NB4 (cell line): ENCODE measurements at regions not wholly inside any gene's neighbourhood (a gene's known extent, or its start where the extent isn't known, plus 50 kb on each side); places are given as distances from the start of the nearest gene placed in this dataset.

ENCODE experiments used
- MYC ChIP-seq: IDR thresholded peaks from 2 replicates; pipeline ENCODE4 v1.6.1; 2011; ENCODE audit warnings: low read depth, low read length
- POLR2A ChIP-seq: IDR thresholded peaks from 2 replicates; pipeline ENCODE4 v1.6.1; 2011; ENCODE audit warnings: mild to moderate bottlenecking; ENCODE audit not compliant: insufficient read length; ENCODE audit errors: extremely low read depth
- TF ChIP-seq, protein P1 (sequence below): IDR thresholded peaks from one replicate; pipeline ENCODE4 v1.5.1; 2012; ENCODE audit warnings: low read depth, low read length
- TF ChIP-seq, protein P2 (sequence below): IDR thresholded peaks from 2 replicates; pipeline ENCODE4 v1.6.1; 2011; ENCODE audit warnings: low read depth, low read length

DNA sequence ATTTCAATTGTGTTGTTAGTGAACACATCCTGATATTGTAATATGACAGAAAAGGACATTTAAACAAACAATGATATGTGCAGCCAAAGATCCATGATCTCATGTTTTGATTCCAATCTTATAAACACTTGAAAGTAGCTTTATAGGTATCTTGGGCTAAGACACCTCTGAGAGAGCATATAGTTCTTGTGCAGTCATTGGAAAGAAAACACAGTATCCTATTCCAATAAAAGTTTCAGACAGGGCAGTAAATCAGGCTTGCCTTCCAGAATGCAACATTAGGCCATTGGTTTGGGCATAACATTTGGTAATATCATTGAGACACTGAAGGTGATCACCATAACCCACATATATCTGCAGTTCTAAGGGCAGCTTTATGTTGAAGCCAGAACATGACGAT is 188.3 kb upstream of the HCCS start:
- TF ChIP-seq POLR2A = no peak
- TF ChIP-seq, protein P1, sequence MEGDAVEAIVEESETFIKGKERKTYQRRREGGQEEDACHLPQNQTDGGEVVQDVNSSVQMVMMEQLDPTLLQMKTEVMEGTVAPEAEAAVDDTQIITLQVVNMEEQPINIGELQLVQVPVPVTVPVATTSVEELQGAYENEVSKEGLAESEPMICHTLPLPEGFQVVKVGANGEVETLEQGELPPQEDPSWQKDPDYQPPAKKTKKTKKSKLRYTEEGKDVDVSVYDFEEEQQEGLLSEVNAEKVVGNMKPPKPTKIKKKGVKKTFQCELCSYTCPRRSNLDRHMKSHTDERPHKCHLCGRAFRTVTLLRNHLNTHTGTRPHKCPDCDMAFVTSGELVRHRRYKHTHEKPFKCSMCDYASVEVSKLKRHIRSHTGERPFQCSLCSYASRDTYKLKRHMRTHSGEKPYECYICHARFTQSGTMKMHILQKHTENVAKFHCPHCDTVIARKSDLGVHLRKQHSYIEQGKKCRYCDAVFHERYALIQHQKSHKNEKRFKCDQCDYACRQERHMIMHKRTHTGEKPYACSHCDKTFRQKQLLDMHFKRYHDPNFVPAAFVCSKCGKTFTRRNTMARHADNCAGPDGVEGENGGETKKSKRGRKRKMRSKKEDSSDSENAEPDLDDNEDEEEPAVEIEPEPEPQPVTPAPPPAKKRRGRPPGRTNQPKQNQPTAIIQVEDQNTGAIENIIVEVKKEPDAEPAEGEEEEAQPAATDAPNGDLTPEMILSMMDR = no peak
- TF ChIP-seq, protein P2, sequence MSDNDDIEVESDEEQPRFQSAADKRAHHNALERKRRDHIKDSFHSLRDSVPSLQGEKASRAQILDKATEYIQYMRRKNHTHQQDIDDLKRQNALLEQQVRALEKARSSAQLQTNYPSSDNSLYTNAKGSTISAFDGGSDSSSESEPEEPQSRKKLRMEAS = no peak
- no peak for TF ChIP-seq MYC
